ENCODE measurements at regions not wholly inside any gene's neighbourhood (a gene's known extent, or its start where the extent isn't known, plus 50 kb on each side); places are given as distances from the start of the nearest gene placed in this dataset.

DNA sequence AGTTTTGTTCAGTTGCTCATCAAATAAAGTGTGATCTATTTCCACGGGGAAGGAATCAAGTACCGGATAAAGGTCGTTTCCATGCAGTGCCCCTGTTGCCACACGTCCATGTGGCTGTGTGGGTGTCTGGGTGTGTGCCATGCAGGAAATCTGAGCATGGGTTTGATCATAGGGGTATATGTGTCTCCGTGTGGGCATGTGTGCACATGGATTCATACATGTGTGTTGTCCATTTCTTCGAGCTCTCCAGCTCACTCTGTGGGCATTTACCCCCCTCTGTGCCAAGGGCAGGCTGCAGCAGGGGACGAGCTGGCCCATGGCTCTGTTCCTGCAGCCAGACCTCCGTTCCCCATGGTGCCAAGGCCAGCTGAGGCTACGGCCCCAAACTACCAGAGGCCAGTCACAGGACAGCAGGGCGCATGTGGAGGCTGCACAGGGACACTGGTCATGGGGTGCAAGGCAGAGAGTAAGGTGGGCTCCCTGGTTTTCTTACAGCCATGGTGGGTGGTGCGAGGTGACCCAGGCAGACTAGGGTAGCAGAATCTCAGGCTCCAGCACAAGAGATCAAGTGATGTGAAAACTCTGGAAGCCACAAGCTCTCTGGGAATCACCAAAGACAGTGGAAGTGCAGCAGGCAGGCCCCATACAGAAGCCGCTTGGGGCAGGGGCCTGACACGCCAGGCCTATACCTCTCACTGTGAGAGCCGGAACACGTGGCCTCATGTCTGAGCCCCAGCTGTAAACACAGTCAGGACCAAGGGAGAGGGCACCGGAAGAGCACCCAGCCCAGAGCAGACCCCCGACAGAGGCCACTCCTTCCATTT is 66.4 kb upstream of the RAB6C start:
- Mint-ChIP-seq H3K4me3 (no peak overlapping the region), H3K27ac (no peak overlapping the region), H3K4me1 (no peaks in the 10 kb centered on the region), H3K9me3 (peaks cover 9 to 16% (median 11%) of the 10 kb centered on the region in 5 donors), H3K27me3 (peaks cover 3% of the 10 kb centered on the region in 2 donors), H3K36me3 (peaks cover 0 to under 1% (median 0%) of the 10 kb centered on the region in 3 donors)
- no peak overlapping the region for H3K4me3 ChIP-seq (ENCODE audit: low read length)
- CTCF ChIA-PET: no interaction called here
- DNase-seq: no peak
- no peaks in the 10 kb centered on the region for H3K36me3 ChIP-seq (ENCODE audit: insufficient read depth, low read length)
- H3K27ac ChIP-seq (ENCODE audit: low read depth, low read length): no peak overlapping the region
- H3K9me3 ChIP-seq (ENCODE audit: low read length): no peaks in the 10 kb centered on the region
- no peaks in the 10 kb centered on the region for H3K27me3 ChIP-seq (ENCODE audit: insufficient read depth, low read length, poor library complexity, severe bottlenecking)
- H3K4me1 ChIP-seq (ENCODE audit: insufficient read depth, low read length): no peaks in the 10 kb centered on the region
- POLR2A ChIA-PET: no interaction called here

DNA sequence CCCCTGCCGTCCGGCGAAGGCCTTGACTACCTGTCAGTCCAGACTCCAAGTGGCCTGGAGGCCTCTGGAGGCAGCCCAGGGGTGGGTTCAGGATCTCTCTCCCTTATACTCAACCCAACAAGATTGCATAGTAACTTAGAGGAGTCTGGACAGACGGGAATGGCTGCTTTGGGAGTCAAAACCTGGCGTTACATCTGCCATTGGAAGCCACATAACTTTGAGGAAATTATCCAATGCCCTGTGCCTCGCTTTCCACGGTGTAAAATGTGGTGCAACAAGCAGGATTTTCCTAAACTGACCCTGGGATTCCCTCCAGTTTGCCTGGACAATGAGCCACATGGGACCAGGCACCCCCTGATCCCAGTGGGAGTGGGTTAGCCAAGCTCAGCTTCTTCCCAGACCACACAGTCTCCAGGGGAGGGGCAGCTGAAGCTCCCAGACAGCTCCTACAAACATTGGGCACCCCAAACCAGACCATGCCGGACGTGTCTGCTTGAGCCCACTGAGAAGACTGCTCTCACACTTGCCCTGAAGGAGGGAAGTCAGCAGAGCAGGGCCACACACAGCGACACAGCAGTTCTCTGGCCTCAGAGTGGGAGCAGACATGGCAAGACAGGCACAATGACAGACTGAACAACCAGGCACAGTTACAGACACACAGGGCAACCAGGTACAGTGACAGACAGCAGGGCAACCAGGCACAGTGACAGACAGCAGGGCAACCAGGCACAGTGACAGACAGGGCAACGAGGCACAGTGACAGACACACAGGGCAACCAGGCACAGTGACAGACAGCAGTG is 65.6 kb upstream of the RAB6C start:
- Histone ChIP-seq H3K9me3 (ENCODE audit: low read length) (peaks cover 6% of the 10 kb centered on the region), H3K27ac (ENCODE audit: low read depth, low read length) (no peak overlapping the region)
- CTCF ChIA-PET: no interaction called here

DNA sequence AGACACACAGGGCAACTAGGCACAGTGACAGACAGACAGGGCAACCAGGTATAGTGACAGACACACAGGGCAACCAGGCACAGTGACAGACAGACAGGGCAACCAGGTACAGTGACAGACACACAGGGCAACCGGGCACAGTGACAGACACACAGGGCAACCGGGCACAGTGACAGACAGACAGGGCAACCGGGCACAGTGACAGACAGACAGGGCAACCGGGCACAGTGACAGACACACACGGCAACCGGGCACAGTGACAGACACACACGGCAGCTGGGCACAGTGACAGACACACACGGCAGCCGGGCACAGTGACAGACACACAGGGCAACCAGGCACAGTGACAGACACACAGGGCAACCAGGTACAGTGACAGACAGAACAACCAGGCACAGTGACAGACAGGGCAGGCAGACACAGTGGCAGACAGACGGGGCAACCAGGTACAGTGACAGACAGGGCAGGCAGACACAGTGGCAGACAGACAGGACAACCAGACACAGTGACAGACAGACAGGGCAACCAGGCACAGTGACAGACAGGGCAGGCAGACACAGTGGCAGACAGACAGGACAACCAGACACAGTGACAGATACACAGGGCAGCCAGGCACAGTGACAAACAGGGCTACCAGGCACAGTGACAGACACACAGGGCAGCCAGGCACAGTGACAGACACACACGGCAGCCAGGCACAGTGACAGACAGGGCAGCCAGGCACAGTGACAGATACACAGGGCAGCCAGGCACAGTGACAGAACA is 64.7 kb upstream of the RAB6C start:
- no peaks in the 10 kb centered on the region for H3K4me1 Mint-ChIP-seq
- DNase-seq: no peak
- H3K36me3 ChIP-seq (ENCODE audit: insufficient read depth, low read length): no peaks in the 10 kb centered on the region
- H3K36me3 Mint-ChIP-seq: peaks cover 1 to 4% (median 2%) of the 10 kb centered on the region in 3 donors
- no peak overlapping the region for H3K27ac ChIP-seq (ENCODE audit: low read depth, low read length)
- POLR2A ChIA-PET: no interaction called here
- CTCF ChIA-PET: no interaction called here
- H3K9me3 Mint-ChIP-seq: peaks cover 21 to 32% (median 26%) of the 10 kb centered on the region in 5 donors
- H3K27me3 ChIP-seq (ENCODE audit: insufficient read depth, low read length, poor library complexity, severe bottlenecking): no peaks in the 10 kb centered on the region
- H3K4me1 ChIP-seq (ENCODE audit: insufficient read depth, low read length): no peaks in the 10 kb centered on the region
- H3K27ac Mint-ChIP-seq: peak overlapping the region in 1 of 8 donors; percentile 77
- H3K4me3 ChIP-seq (ENCODE audit: low read length): no peak overlapping the region
- peaks cover 6% of the 10 kb centered on the region for H3K9me3 ChIP-seq (ENCODE audit: low read length)
- no peak overlapping the region for H3K4me3 Mint-ChIP-seq
- H3K27me3 Mint-ChIP-seq: peaks cover 0 to 8% of the 10 kb centered on the region in 2 donors

More for the DNA sequence above, 65.6 kb upstream of the RAB6C start:
- Mint-ChIP-seq H3K4me1 (no peaks in the 10 kb centered on the region), H3K4me3 (no peak overlapping the region), H3K27me3 (peaks cover 0 to 5% of the 10 kb centered on the region in 2 donors), H3K9me3 (peaks cover 13 to 24% (median 19%) of the 10 kb centered on the region in 5 donors), H3K27ac (peak overlapping the region in 1 of 8 donors; percentile 77), H3K36me3 (peaks cover 0 to 4% (median 1%) of the 10 kb centered on the region in 3 donors)
- H3K27me3 ChIP-seq (ENCODE audit: insufficient read depth, low read length, poor library complexity, severe bottlenecking): no peaks in the 10 kb centered on the region
- no peak for DNase-seq
- H3K4me3 ChIP-seq (ENCODE audit: low read length): no peak overlapping the region
- POLR2A ChIA-PET: no interaction called here
- H3K4me1 ChIP-seq (ENCODE audit: insufficient read depth, low read length): no peaks in the 10 kb centered on the region
- no peaks in the 10 kb centered on the region for H3K36me3 ChIP-seq (ENCODE audit: insufficient read depth, low read length)

DNA sequence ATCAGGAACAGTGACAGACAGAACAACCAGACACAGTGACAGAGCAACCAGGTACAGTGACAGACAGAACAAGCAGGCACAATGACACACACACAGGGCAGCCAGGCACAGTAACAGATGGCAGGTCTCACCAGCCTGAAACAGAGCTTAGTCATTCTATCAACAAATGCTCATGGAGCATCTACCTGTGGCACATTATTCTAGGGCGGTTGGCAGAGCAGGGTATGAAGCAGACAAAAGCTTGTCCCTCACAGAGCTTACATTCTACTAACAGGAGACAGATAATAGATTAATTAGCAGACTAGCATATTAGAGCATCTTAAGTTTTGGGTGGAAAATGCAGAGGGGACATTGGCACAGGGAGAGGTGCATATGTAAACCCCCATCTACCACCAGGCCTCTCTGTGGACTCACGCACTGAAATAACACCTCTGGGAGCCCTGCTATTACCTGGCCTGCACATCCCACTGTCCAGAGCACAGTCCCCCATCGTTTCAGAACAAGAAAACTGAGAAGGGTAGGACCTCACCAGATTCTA is 64.1 kb upstream of the RAB6C start:
- DNase-seq: no peak
- peaks cover 6% of the 10 kb centered on the region for H3K9me3 ChIP-seq (ENCODE audit: low read length)
- peaks cover 0 to 7% of the 10 kb centered on the region in 2 donors for H3K27me3 Mint-ChIP-seq
- CTCF ChIA-PET: no interaction called here
- H3K27me3 ChIP-seq (ENCODE audit: insufficient read depth, low read length, poor library complexity, severe bottlenecking): no peaks in the 10 kb centered on the region
- POLR2A ChIA-PET: no interaction called here
- H3K27ac ChIP-seq (ENCODE audit: low read depth, low read length): no peak overlapping the region
- no peak overlapping the region for H3K4me3 ChIP-seq (ENCODE audit: low read length)
- H3K27ac Mint-ChIP-seq: no peak overlapping the region
- H3K36me3 Mint-ChIP-seq: peaks cover 1 to 4% (median 2%) of the 10 kb centered on the region in 3 donors
- H3K4me1 ChIP-seq (ENCODE audit: insufficient read depth, low read length): no peaks in the 10 kb centered on the region
- no peaks in the 10 kb centered on the region for H3K36me3 ChIP-seq (ENCODE audit: insufficient read depth, low read length)
- H3K4me3 Mint-ChIP-seq: no peak overlapping the region
- H3K9me3 Mint-ChIP-seq: peaks cover 25 to 38% (median 31%) of the 10 kb centered on the region in 5 donors
- H3K4me1 Mint-ChIP-seq: no peaks in the 10 kb centered on the region

DNA sequence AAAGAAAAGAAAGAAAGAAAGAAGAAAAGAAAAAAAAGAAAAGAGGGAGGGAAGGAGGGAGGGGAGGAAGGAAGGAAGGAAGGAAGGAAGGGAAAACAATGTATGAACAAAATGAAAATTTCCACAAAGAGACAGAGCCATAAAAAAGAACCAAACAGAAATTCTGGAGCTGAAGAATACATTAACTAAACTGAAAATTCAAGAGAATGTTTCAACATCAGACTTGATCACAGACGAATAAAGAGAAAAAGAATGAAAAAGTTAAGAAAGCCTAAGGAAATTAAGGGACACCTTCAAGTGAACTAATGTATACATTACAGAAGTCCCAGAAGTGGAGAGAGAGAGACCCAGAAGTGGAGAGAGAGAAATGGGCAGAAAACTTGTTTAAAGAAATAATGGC is 60.9 kb upstream of the RAB6C start:
- Mint-ChIP-seq H3K27ac (peak overlapping the region in 1 of 8 donors; percentile 81), H3K4me3 (no peak overlapping the region), H3K36me3 (peaks cover 1 to 4% (median 2%) of the 10 kb centered on the region in 3 donors), H3K9me3 (peaks cover 27 to 38% (median 31%) of the 10 kb centered on the region in 5 donors), H3K27me3 (peaks cover 18 to 19% of the 10 kb centered on the region in 2 donors), H3K4me1 (peaks cover under 1 to 1% (median under 1%) of the 10 kb centered on the region in 3 donors)
- POLR2A ChIA-PET: no interaction called here
- Histone ChIP-seq H3K9me3 (ENCODE audit: low read length) (peaks cover 6% of the 10 kb centered on the region), H3K27me3 (ENCODE audit: insufficient read depth, low read length, poor library complexity, severe bottlenecking) (no peaks in the 10 kb centered on the region), H3K27ac (ENCODE audit: low read depth, low read length) (no peak overlapping the region), H3K36me3 (ENCODE audit: insufficient read depth, low read length) (no peaks in the 10 kb centered on the region), H3K4me3 (ENCODE audit: low read length) (no peak overlapping the region), H3K4me1 (ENCODE audit: insufficient read depth, low read length) (no peaks in the 10 kb centered on the region)
- no peak for DNase-seq
- CTCF ChIA-PET: no interaction called here

DNA sequence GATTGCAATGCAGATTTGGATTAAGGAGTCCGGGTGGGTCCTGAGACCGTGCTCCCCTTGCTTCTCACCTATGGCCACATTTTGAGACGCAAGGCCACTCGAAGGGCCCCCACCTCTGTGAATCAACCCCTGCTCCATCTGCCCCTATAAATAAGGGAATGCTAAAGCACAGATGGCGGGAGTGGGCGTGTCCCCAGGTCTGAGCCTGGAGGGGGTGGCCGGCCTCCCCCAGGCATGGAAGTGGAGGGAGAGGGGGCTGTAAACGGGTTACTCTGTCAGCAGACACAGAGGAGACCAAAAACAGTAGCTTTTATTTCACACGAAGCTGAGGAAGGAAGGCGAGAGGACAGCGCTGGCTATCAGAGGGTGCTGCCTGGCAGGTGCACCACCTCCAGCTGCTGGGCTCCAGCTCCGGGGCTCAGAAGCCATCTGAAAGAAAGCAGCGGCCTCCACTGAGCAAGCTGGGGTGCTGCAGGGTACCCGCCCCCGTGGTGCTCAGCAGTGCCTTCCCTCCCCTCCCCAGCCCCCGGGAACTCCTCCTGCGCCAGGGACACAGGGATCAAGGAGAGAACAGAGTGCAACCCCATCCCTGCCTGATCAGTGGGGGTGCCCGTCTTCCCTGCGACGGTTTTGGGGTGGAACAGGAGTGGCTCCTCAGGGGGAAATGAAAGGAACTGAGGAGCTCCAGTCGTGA is 56.7 kb upstream of the RAB6C start:
- H3K4me1 ChIP-seq (ENCODE audit: insufficient read depth, low read length): no peaks in the 10 kb centered on the region
- H3K9me3 Mint-ChIP-seq: peaks cover 22 to 26% (median 24%) of the 10 kb centered on the region in 5 donors
- no peak overlapping the region for H3K4me3 Mint-ChIP-seq
- no peak overlapping the region for H3K27ac ChIP-seq (ENCODE audit: low read depth, low read length)
- ChIA-PET CTCF (no interaction called here), POLR2A (no interaction called here)
- H3K9me3 ChIP-seq (ENCODE audit: low read length): peaks cover 6% of the 10 kb centered on the region
- H3K27me3 Mint-ChIP-seq: peaks cover 32 to 43% of the 10 kb centered on the region in 2 donors
- DNase-seq: no peak
- H3K36me3 Mint-ChIP-seq: peaks cover 1 to 4% (median 2%) of the 10 kb centered on the region in 3 donors
- H3K27me3 ChIP-seq (ENCODE audit: insufficient read depth, low read length, poor library complexity, severe bottlenecking): no peaks in the 10 kb centered on the region
- peaks cover 4 to 5% (median 4%) of the 10 kb centered on the region in 3 donors for H3K4me1 Mint-ChIP-seq
- H3K36me3 ChIP-seq (ENCODE audit: insufficient read depth, low read length): no peaks in the 10 kb centered on the region
- no peak overlapping the region for H3K4me3 ChIP-seq (ENCODE audit: low read length)
- H3K27ac Mint-ChIP-seq: no peak overlapping the region

DNA sequence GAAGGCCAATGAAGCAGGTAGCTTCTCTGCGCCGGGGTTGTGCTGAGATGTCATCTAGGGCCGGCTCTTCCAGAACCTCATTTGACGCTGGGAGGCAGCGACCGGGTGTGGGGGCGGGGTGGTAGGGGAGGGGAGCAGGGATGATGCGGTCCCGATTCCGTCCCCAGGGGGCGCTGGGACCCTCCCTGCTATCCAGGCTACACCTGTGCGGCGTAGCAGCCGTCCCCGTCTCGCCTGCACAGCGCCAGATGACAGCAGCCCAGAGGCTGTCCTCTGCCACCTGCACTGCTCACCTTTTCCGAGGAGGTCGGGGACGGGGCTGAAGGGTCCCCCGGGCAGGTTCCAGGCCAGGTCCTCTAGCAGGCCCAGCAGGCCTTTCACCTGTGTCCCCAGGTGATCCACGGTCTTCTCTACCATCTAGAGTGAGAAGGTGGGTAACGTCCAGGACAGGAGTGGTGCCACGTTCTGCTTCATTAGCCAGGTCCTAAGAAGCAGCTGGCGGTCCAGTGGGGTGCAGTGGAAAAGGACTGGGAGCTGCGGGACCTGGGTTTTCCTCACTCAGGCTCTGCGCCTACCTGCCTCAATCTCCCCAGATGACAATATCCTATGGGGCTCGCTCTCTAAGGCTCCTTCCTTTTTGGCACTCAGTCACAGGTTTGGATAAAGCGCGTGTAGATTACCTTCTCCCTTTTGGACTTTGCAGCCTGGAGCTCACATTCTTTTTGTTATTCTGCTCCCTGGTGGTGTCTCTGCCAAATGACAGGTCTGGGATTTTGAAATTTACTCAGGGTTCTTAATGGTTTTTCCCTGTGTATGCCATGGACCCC is 56.0 kb upstream of the RAB6C start:
- Mint-ChIP-seq H3K4me1 (peaks cover 4 to 5% (median 4%) of the 10 kb centered on the region in 3 donors), H3K27ac (no peak overlapping the region), H3K27me3 (peaks cover 34 to 48% of the 10 kb centered on the region in 2 donors), H3K9me3 (peaks cover 15 to 18% (median 17%) of the 10 kb centered on the region in 5 donors), H3K36me3 (peaks cover 0 to 2% (median 1%) of the 10 kb centered on the region in 3 donors), H3K4me3 (peak overlapping the region in 1 of 7 donors; percentile 7)
- POLR2A ChIA-PET: no interaction called here
- no peak for DNase-seq
- Histone ChIP-seq H3K27me3 (ENCODE audit: insufficient read depth, low read length, poor library complexity, severe bottlenecking) (no peaks in the 10 kb centered on the region), H3K9me3 (ENCODE audit: low read length) (peaks cover 4% of the 10 kb centered on the region), H3K36me3 (ENCODE audit: insufficient read depth, low read length) (no peaks in the 10 kb centered on the region), H3K4me3 (ENCODE audit: low read length) (no peak overlapping the region), H3K27ac (ENCODE audit: low read depth, low read length) (no peak overlapping the region), H3K4me1 (ENCODE audit: insufficient read depth, low read length) (no peaks in the 10 kb centered on the region)
- CTCF ChIA-PET: no interaction called here
